Dedifferentiated amniotic fluid mesenchymal stem cell (primary cell): ENCODE measurements at regions not wholly inside any gene's neighbourhood (a gene's known extent, or its start where the extent isn't known, plus 50 kb on each side); places are given as distances from the start of the nearest gene placed in this dataset.

ENCODE experiments used
- DNase-seq: peaks from one replicate; pipeline ENCODE4 v3.0.0-alpha.2; 2016; ENCODE audit errors: extremely low spot score

GRCh38 chr1:29672416-29673227 is 436.3 kb downstream of the PTPRU start:
- DNase-seq: no peak

- DNase-seq: no peak
Measured at GRCh38 chr1:29671446-29672356, 435.4 kb downstream of the PTPRU start.

- DNase-seq: no peak
Measured at GRCh38 chr1:29670752-29671151, 434.4 kb downstream of the PTPRU start.

- no peak for DNase-seq
Measured at GRCh38 chr1:29669912-29670311, 433.6 kb downstream of the PTPRU start.

- DNase-seq: no peak
Measured at GRCh38 chr1:29669158-29669871, 433.0 kb downstream of the PTPRU start.

GRCh38 chr1:29668551-29669157 is 432.3 kb downstream of the PTPRU start:
- no peak for DNase-seq

GRCh38 chr1:29667951-29668350 is 431.6 kb downstream of the PTPRU start:
- no peak for DNase-seq

- no peak for DNase-seq
Measured at GRCh38 chr1:29664711-29665110, 428.4 kb downstream of the PTPRU start.

GRCh38 chr1:29658688-29659087 is 422.4 kb downstream of the PTPRU start:
- no peak for DNase-seq

- no peak for DNase-seq
Measured at GRCh38 chr1:29657816-29658215, 421.5 kb downstream of the PTPRU start.

- no peak for DNase-seq
Measured at GRCh38 chr1:29655945-29656850, 419.9 kb downstream of the PTPRU start.

- DNase-seq: no peak
Measured at GRCh38 chr1:29655145-29655544, 418.8 kb downstream of the PTPRU start.

- DNase-seq: no peak
Measured at GRCh38 chr1:29653886-29654450, 417.6 kb downstream of the PTPRU start.

- DNase-seq: no peak
Measured at GRCh38 chr1:29653034-29653810, 416.9 kb downstream of the PTPRU start.

- no peak for DNase-seq
Measured at GRCh38 chr1:29651684-29652665, 415.7 kb downstream of the PTPRU start.

- no peak for DNase-seq
Measured at GRCh38 chr1:29651246-29651645, 414.9 kb downstream of the PTPRU start.

- DNase-seq: no peak
Measured at GRCh38 chr1:29650476-29650875, 414.2 kb downstream of the PTPRU start.

GRCh38 chr1:29650041-29650400 is 413.7 kb downstream of the PTPRU start:
- no peak for DNase-seq
